Sigmoid colon (tissue), 6 donors: ENCODE measurements at regions not wholly inside any gene's neighbourhood (a gene's known extent, or its start where the extent isn't known, plus 50 kb on each side); places are given as distances from the start of the nearest gene placed in this dataset.

ENCODE experiments used
- DNase-seq: peaks from one replicate; pipeline ENCODE4 v3.0.0-alpha.2; 2019
- H3K27ac ChIP-seq, 4 donors: fragments of 200-600 bp; sonication (generic); one replicate each; pipeline ENCODE4 v1.5.1; 2016 to 2019; ENCODE audit warnings: mild to moderate bottlenecking in 1 of 4
- H3K27me3 ChIP-seq, 3 donors: fragments of 200-600 bp; sonication (generic); one replicate each; pipeline ENCODE4 v1.5.1; 2019; ENCODE audit warnings: mild to moderate bottlenecking in 1 of 3
- H3K36me3 ChIP-seq, 4 donors: fragments of 200-600 bp; sonication (generic); one replicate each; pipeline ENCODE4 v1.5.1; 2016 to 2019
- H3K4me1 ChIP-seq, 4 donors: fragments of 200-600 bp; sonication (generic); one replicate each; pipeline ENCODE4 v1.5.1; 2017 to 2019
- H3K4me3 ChIP-seq, 4 donors: fragments of 200-600 bp; sonication (generic); one replicate each; pipeline ENCODE4 v1.5.1; 2017 to 2019; ENCODE audit warnings: mild to moderate bottlenecking in 2 of 4, moderate library complexity in 1 of 4
- H3K9me3 ChIP-seq, 4 donors: fragments of 200-600 bp in 3 of 4; sonication (generic) in 3 of 4; one replicate each; pipeline versions ENCODE4 v1.5.1 to v1.6.1; 2013 to 2019
- EP300 ChIP-seq, 4 donors: sonication (generic); formaldehyde crosslinking; IDR thresholded peaks; one replicate each; pipeline ENCODE4 v1.6.1; 2017; ENCODE audit warnings: antibody characterized with exemption in 4 of 4
- POLR2A ChIP-seq, 2 donors: fragments of 450-650 bp; IDR thresholded peaks; one replicate each; pipeline ENCODE4 v1.6.1; 2016; ENCODE audit warnings: antibody characterized with exemption in 2 of 2, mild to moderate bottlenecking in 2 of 2, moderate library complexity in 2 of 2
- POLR2AphosphoS5 ChIP-seq, 4 donors: sonication (generic); formaldehyde crosslinking; IDR thresholded peaks; one replicate each; pipeline ENCODE4 v1.6.1; 2017; ENCODE audit warnings: antibody characterized with exemption in 4 of 4
- WGBS, 2 donors: extraction: QIAGEN DNeasy Blood & Tissue Kit; methylation state at CpG; one replicate each; pipeline ENCODE4 v1.1.7; 2013; 5-methylcytosine and 5-hydroxymethylcytosine counted together
- intact Hi-C: fragments of 100-400 bp; cut with DNase I; formaldehyde crosslinking; loops from one replicate; pipeline ENCODE4 v1.15.1; 2023
- TF ChIP-seq, protein P1 (sequence below), 4 experiments: fragments of 450-650 bp in 3 of 4; fragments of 200-600 bp in 1 of 4; IDR thresholded peaks; one replicate each; pipeline ENCODE4 v1.5.1; 2016 to 2019; ENCODE audit warnings: antibody characterized with exemption in 4 of 4, mild to moderate bottlenecking in 3 of 4, moderate library complexity in 2 of 4
- donor health status: healthy with polysubstance abuse.
- donor health status: healthy.

DNA sequence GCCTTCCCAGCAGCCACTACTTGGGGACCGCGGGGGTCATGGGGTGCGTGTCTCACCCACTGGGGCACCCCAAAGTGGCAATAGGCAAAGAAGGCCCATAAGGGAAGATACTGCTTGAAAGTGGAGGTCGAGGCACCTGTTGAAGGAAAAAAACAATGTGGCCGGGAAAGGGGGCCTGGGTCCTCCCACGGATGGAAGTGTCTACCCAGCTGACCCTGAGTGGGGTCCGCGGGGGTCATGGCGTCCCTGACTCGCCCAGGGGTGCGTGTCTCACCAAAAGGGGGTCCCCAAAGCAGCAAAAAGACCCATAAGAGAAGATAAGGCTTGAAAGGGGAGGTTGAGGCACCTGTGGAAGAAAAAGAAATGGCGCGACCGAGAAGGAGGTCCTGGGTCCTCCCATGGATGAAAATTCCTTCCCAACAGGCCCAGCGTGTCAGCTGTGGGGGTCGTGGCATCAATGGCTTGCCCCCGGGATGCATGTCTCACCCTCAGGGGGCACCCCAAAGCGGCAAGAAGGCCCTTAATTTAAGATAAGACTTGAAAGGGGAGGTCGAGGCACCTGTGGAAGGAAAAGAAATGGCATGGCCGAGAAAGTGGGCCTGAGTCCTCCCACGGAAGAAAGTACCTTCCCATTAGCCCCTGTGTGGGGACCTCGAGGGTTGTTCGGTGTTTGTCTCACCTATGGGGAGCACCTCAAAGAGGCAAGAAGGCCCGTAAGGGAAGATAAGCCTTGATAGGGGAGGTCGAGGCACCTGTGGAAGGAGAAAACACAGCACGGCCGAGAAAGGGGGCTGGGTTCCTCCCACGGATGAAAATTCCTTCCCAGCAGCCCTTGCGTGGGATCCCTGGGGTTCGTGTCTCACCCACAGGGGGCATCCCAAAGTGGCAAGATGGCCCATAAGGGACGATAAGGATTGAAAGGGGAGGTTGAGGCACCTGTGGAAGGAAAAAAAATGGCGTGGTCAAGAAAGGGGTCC is 266.0 kb downstream of the ALG10 start:
- H3K9me3 ChIP-seq = peaks cover 3 to 39% (median 10%) of the 10 kb centered on the region in 4 donors

DNA sequence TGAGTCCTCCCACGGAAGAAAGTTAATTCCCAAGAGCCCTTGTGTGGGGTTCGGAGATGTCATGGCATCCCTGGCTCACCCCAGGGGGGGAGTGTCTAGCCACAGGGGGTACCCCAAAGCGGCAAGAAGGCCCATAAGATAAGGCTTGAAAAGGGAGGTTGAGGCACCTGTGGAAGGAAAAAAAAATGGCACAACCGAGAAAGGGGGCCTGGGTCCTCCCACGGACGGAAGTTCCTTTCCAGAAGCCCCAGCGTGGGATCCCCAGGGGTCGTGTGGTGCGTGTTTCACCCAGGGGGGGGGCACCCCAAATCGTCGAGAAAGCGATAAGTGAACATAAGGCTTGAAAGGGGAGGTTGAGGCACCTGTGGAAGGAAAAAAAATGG is 266.7 kb downstream of the ALG10 start:
- Histone ChIP-seq H3K27me3 (no peaks in the 10 kb centered on the region), H3K4me1 (no peaks in the 10 kb centered on the region), H3K36me3 (no peaks in the 10 kb centered on the region), H3K27ac (no peak overlapping the region), H3K9me3 (peaks cover 3 to 39% (median 10%) of the 10 kb centered on the region in 4 donors), H3K4me3 (no peak overlapping the region)
- TF ChIP-seq, protein P1, sequence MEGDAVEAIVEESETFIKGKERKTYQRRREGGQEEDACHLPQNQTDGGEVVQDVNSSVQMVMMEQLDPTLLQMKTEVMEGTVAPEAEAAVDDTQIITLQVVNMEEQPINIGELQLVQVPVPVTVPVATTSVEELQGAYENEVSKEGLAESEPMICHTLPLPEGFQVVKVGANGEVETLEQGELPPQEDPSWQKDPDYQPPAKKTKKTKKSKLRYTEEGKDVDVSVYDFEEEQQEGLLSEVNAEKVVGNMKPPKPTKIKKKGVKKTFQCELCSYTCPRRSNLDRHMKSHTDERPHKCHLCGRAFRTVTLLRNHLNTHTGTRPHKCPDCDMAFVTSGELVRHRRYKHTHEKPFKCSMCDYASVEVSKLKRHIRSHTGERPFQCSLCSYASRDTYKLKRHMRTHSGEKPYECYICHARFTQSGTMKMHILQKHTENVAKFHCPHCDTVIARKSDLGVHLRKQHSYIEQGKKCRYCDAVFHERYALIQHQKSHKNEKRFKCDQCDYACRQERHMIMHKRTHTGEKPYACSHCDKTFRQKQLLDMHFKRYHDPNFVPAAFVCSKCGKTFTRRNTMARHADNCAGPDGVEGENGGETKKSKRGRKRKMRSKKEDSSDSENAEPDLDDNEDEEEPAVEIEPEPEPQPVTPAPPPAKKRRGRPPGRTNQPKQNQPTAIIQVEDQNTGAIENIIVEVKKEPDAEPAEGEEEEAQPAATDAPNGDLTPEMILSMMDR (IDR thresholded peaks at IDR 0.05) = no peak
- TF ChIP-seq POLR2AphosphoS5 (IDR thresholded peaks at IDR 0.05) (no peak), POLR2A (IDR thresholded peaks at IDR 0.05) (no peak), EP300 (IDR thresholded peaks at IDR 0.05) (no peak)
- intact Hi-C loops = no loop called here
- WGBS, 2 donors = 76 to 89% methylated on average over 12 of the region's 12 CpGs
- DNase-seq = no peak

More for the DNA sequence above, 266.0 kb downstream of the ALG10 start:
- intact Hi-C loops = no loop called here
- Histone ChIP-seq H3K4me1 (no peaks in the 10 kb centered on the region), H3K4me3 (no peak overlapping the region), H3K27ac (no peak overlapping the region), H3K36me3 (no peaks in the 10 kb centered on the region), H3K27me3 (no peaks in the 10 kb centered on the region)
- 75 to 77% methylated on average over 32 of the region's 32 CpGs for WGBS, 2 donors
- DNase-seq = peak; percentile 35
- TF ChIP-seq POLR2AphosphoS5 (IDR thresholded peaks at IDR 0.05) (no peak), EP300 (IDR thresholded peaks at IDR 0.05) (no peak), POLR2A (IDR thresholded peaks at IDR 0.05) (no peak)
- TF ChIP-seq, protein P1 (IDR thresholded peaks at IDR 0.05) = no peak

DNA sequence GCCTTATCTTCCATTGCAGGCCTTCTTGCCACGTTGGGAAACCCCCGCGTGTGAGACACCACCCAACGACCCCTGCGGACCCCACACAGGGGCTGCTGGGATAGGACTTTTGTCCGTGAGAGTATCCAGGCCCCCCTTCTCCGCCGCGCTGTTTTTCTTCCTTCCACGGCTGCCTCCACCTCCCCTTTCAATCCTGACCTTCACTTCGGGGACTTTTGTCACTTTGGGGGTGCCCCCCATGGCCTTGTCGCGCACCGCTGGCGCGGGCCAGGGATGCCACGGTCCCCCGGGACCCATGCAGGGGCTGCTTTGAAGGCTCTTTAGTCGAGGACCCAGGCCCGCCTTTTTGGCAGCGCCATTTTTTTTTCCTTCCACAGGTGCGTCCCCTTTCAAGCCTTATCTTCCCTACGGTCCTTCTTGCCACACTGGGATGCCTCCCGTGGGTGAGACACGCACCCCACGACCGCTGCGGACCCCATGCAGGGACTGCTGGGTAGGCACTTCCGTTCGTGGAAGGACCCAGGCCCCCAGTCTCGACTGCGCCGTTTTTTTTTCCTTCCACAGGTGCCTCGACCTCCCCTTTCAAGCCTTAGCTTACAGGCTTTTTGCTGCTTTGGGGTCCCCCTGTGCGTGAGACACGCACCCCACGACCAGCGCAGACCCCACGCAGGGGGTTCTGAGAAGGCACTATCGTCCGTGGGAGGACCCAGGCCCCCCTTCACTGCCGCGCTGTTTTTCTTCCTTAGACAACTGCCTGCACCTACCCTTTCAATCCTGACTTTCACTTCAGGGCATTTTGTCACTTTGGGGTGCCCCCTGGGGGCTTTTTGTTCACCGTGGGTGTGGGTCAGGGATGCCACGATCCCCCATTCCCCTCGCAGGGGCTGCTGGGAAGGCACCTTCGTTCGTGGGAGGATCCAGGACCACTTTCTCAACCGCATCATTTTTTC is 267.4 kb downstream of the ALG10 start:
- whole genome bisulfite sequencing, 2 donors = 76 to 81% methylated on average over 49 of the region's 49 CpGs
- Histone ChIP-seq H3K27ac (no peak overlapping the region), H3K27me3 (peaks cover 0 to 3% (median 0%) of the 10 kb centered on the region in 3 donors), H3K9me3 (peaks cover 3 to 45% (median 8%) of the 10 kb centered on the region in 4 donors), H3K4me1 (no peaks in the 10 kb centered on the region), H3K36me3 (no peaks in the 10 kb centered on the region), H3K4me3 (no peak overlapping the region)
- no peak for TF ChIP-seq EP300 (IDR thresholded peaks at IDR 0.05)
- no peak for TF ChIP-seq POLR2A (IDR thresholded peaks at IDR 0.05)
- TF ChIP-seq, protein P1 (IDR thresholded peaks at IDR 0.05) = no peak
- TF ChIP-seq POLR2AphosphoS5 (IDR thresholded peaks at IDR 0.05) = no peak
- peak; percentile 37 for DNase-seq
- intact Hi-C loops = no loop called here

DNA sequence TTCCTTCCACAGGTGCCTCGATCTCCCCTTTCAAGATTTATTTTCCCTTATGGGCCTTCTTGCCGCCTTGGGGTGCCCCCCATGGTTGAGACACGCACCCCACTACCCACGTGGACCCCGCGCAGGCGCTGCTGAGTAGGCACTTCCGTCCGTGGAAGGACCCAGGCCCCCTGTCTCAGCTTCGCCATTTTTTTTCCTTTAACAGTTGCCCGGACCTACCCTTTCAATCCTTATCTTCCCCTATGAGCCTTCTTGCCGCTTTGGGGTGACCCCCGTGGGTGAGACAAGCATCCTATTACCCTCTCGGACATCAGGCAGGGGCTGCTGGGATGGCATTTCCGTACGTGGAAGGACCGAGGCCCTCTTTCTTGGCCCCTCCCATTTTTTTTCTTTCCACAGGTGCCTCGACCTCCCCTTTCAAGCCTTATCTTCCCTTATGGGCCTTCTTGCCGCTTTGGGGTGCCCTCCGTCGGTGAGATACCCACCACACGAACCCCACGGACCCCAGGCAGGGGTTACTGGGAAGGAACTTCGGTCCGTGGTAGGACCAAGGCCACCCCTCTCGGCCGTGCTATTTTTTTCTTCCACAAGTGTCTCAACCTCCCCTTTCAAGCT is 268.2 kb downstream of the ALG10 start:
- Histone ChIP-seq H3K9me3 (peaks cover 3 to 45% (median 6%) of the 10 kb centered on the region in 4 donors), H3K4me1 (no peaks in the 10 kb centered on the region), H3K36me3 (no peaks in the 10 kb centered on the region), H3K27me3 (peaks cover 0 to 7% (median 0%) of the 10 kb centered on the region in 3 donors), H3K4me3 (no peak overlapping the region), H3K27ac (no peak overlapping the region)
- no peak for TF ChIP-seq POLR2A (IDR thresholded peaks at IDR 0.05)
- TF ChIP-seq, protein P1 (IDR thresholded peaks at IDR 0.05) = no peak
- TF ChIP-seq POLR2AphosphoS5 (IDR thresholded peaks at IDR 0.05) = no peak
- no peak for TF ChIP-seq EP300 (IDR thresholded peaks at IDR 0.05)
- DNase-seq = peak; percentile 40
- WGBS, 2 donors = 71 to 74% methylated on average over 27 of the region's 27 CpGs
- intact Hi-C loops = no loop called here
